Left ventricle myocardium inferior (tissue), 1 donor: ENCODE measurements at regions not wholly inside any gene's neighbourhood (a gene's known extent, or its start where the extent isn't known, plus 50 kb on each side); places are given as distances from the start of the nearest gene placed in this dataset.

Source experiments
- DNase-seq: peaks from one replicate; pipeline ENCODE4 v3.0.0-alpha.2; 2020
- H3K27ac ChIP-seq: fragments of 200-600 bp; replicated peaks from 2 replicates; pipeline ENCODE4 v1.8.0; 2021
- H3K27me3 ChIP-seq: fragments of 200-600 bp; 2 replicates; pipeline ENCODE4 v1.8.0; 2021; ENCODE audit warnings: low read depth
- H3K36me3 ChIP-seq: fragments of 200-600 bp; 2 replicates; pipeline ENCODE4 v1.8.0; 2021
- H3K4me1 ChIP-seq: fragments of 200-600 bp; 2 replicates; pipeline ENCODE4 v1.8.0; 2021
- H3K4me3 ChIP-seq: fragments of 200-600 bp; 2 replicates; pipeline ENCODE4 v1.8.0; 2021; ENCODE audit warnings: mild to moderate bottlenecking, moderate library complexity
- H3K9me3 ChIP-seq: fragments of 200-600 bp; replicated peaks from 2 replicates; pipeline ENCODE4 v1.8.0; 2021
- CTCF ChIP-seq: fragments of 200-600 bp; IDR thresholded peaks from 2 replicates; pipeline ENCODE4 v1.8.0; 2021; ENCODE audit warnings: antibody characterized with exemption, mild to moderate bottlenecking, borderline replicate concordance
- intact Hi-C: fragments of 100-400 bp; cut with micrococcal nuclease; formaldehyde crosslinking; loops from one replicate; pipeline ENCODE4 v1.11.0; 2022
- donor health status: DM: no; HTN: yes; CAD: no; lungs with severe emphysema.

GRCh38 chr11:87583931-87584330 lies 546.2 kb downstream of the TMEM135 start:
- Histone ChIP-seq H3K27ac (no peak overlapping the region), H3K9me3 (peaks cover 5% of the 10 kb centered on the region), H3K4me3 (no peak overlapping the region), H3K4me1 (no peaks in the 10 kb centered on the region), H3K27me3 (no peaks in the 10 kb centered on the region), H3K36me3 (no peaks in the 10 kb centered on the region)
- no peak for TF ChIP-seq CTCF
- DNase-seq, result no peak
- intact Hi-C loops, result no loop called here

GRCh38 chr11:87575088-87575487 lies 537.4 kb downstream of the TMEM135 start:
- H3K4me3 ChIP-seq, result no peak overlapping the region
- no peaks in the 10 kb centered on the region for H3K36me3 ChIP-seq
- H3K9me3 ChIP-seq, result peaks cover 9% of the 10 kb centered on the region
- H3K27me3 ChIP-seq, result no peaks in the 10 kb centered on the region
- no peak for DNase-seq
- TF ChIP-seq CTCF, result no peak
- intact Hi-C loops, result no loop called here
- H3K27ac ChIP-seq, result no peak overlapping the region
- H3K4me1 ChIP-seq, result no peaks in the 10 kb centered on the region

GRCh38 chr11:87574193-87574592 lies 536.5 kb downstream of the TMEM135 start:
- no peak for DNase-seq
- H3K4me3 ChIP-seq, result no peak overlapping the region
- H3K9me3 ChIP-seq, result peaks cover 9% of the 10 kb centered on the region
- no peaks in the 10 kb centered on the region for H3K4me1 ChIP-seq
- H3K27me3 ChIP-seq, result no peaks in the 10 kb centered on the region
- H3K27ac ChIP-seq, result no peak overlapping the region
- no peak for TF ChIP-seq CTCF
- intact Hi-C loops, result no loop called here
- no peaks in the 10 kb centered on the region for H3K36me3 ChIP-seq

- TF ChIP-seq CTCF, result no peak
- no peaks in the 10 kb centered on the region for H3K36me3 ChIP-seq
- H3K4me3 ChIP-seq, result no peak overlapping the region
- H3K27me3 ChIP-seq, result no peaks in the 10 kb centered on the region
- no peak overlapping the region for H3K27ac ChIP-seq
- H3K4me1 ChIP-seq, result no peaks in the 10 kb centered on the region
- no peak for DNase-seq
- H3K9me3 ChIP-seq, result peaks cover 9% of the 10 kb centered on the region
- intact Hi-C loops, result no loop called here
Observed at GRCh38 chr11:87573708-87574107, 536.0 kb downstream of the TMEM135 start.

- DNase-seq, result no peak
- peaks cover 9% of the 10 kb centered on the region for H3K9me3 ChIP-seq
Observed at GRCh38 chr11:87572881-87573280, 535.1 kb downstream of the TMEM135 start.

More at GRCh38 chr11:87572881-87573280, 535.1 kb downstream of the TMEM135 start:
- Histone ChIP-seq H3K4me1 (no peaks in the 10 kb centered on the region), H3K36me3 (no peaks in the 10 kb centered on the region), H3K27ac (no peak overlapping the region), H3K27me3 (no peaks in the 10 kb centered on the region), H3K4me3 (no peak overlapping the region)
- intact Hi-C loops, result no loop called here
- no peak for TF ChIP-seq CTCF
